ENCODE measurements at regions not wholly inside any gene's neighbourhood (a gene's known extent, or its start where the extent isn't known, plus 50 kb on each side); places are given as distances from the start of the nearest gene placed in this dataset.
A peak's percentile ranks its signal among the peaks of the same experiment; 100 is the strongest.

DNA sequence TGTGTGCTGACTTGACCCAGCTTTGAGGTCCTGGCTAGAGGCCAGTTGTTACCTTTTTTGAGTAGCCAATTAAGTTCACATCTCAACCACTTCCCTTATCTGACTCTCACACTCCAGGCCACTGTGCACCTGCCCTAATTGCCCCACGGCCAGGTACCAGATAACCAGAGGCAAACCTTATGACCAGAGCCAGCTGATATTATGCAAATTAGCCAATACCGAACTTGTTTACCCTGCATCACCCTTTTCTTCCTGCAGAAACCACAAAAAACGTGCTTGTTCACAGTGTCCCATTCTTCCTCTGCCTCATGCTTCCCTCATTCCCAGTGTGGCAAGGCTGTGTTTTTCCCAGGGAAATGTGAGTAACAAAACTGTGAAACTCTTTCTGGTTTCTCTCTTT, 89.3 kb downstream of the HTR1B start:
- Histone ChIP-seq H3K4me1 (no peaks in the 10 kb centered on the region), H3K27me3 (no peaks in the 10 kb centered on the region), H3K4me3 (no peak overlapping the region), H3K36me3 (ENCODE audit: low read depth, missing control alignments) (no peaks in the 10 kb centered on the region), H3K9me3 (no peaks in the 10 kb centered on the region), H3K27ac (no peak overlapping the region)
- WGBS, 2 donors, result 66 to 71% methylated on average over 3 of the region's 3 CpGs
- intact Hi-C loops (cut with DNase I; ENCODE audit: low total_unique reads), result no loop called here
- TF ChIP-seq, protein P1, sequence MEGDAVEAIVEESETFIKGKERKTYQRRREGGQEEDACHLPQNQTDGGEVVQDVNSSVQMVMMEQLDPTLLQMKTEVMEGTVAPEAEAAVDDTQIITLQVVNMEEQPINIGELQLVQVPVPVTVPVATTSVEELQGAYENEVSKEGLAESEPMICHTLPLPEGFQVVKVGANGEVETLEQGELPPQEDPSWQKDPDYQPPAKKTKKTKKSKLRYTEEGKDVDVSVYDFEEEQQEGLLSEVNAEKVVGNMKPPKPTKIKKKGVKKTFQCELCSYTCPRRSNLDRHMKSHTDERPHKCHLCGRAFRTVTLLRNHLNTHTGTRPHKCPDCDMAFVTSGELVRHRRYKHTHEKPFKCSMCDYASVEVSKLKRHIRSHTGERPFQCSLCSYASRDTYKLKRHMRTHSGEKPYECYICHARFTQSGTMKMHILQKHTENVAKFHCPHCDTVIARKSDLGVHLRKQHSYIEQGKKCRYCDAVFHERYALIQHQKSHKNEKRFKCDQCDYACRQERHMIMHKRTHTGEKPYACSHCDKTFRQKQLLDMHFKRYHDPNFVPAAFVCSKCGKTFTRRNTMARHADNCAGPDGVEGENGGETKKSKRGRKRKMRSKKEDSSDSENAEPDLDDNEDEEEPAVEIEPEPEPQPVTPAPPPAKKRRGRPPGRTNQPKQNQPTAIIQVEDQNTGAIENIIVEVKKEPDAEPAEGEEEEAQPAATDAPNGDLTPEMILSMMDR (IDR thresholded peaks at IDR 0.05), result no peak
- TF ChIP-seq POLR2A (IDR thresholded peaks at IDR 0.05), result no peak
- no peak for DNase-seq

DNA sequence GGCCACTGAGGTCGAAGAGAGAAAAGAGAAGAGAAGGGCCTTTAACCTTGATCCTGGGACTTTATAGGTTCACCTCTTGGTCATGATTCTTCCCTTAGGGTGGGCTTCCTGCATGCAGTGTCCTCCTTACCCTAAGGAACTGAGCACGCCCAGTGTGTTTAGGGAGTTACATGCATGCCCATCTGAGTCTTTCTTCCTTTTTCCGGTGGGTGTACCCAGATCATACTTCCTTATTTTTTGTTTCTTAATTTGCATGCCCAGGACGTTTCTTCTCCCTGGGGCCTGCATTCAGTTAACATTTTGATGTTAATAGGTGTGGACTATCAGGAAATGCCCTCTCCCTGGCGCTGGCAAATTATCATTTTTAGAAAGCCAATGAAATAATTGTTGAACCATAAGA, 91.5 kb downstream of the HTR1B start:
- WGBS, 2 donors, result 76 to 77% methylated on average over 5 of the region's 5 CpGs
- no peak for TF ChIP-seq POLR2A (IDR thresholded peaks at IDR 0.05)
- TF ChIP-seq, protein P1 (IDR thresholded peaks at IDR 0.05), result no peak

DNA sequence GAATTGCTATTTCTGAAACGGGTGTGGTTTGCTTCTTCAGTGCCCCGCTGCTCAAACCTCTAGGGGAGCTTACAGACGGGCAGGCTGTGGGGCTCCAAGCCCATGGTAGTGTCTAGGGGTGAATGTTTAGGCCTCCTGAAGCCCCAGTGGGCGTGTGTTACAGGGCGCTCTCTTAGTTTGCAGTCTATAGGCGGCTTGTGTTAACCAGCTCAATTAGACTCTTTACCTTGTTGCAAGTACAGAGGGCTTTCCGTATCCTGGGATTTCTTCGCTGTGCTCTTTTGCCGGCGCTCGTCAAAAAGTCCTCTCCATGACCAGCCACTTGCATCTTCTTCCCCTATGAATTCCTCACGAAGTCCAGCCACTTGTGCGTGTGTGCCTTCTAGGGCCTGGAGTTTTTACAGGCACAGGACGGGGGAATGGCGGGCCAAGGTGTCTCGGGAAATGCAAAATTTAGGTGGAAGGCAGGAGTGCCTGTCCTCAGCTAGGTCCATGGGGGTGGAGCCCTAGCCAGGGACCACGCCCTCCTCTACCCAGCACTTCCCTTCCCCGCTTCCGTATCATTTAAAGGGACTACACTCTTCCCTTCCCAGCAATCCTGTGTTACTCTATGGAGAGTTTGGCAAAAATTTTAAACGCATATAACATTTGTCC, 94.5 kb downstream of the HTR1B start:
- intact Hi-C loops (cut with DNase I; ENCODE audit: low total_unique reads), result no loop called here
- no peaks in the 10 kb centered on the region for H3K4me1 ChIP-seq
- 57 to 72% methylated on average over 19 to 20 of the region's 20 CpGs for WGBS, 2 donors
- TF ChIP-seq POLR2A (IDR thresholded peaks at IDR 0.05), result no peak
- TF ChIP-seq, protein P1 (IDR thresholded peaks at IDR 0.05), result no peak
- no peaks in the 10 kb centered on the region for H3K9me3 ChIP-seq
- H3K36me3 ChIP-seq (ENCODE audit: low read depth, missing control alignments), result no peaks in the 10 kb centered on the region
- DNase-seq, result peak; percentile 73
- H3K27me3 ChIP-seq, result no peaks in the 10 kb centered on the region
- H3K27ac ChIP-seq, result no peak overlapping the region
- peak overlapping the region; percentile 43 to 56 for H3K4me3 ChIP-seq

More for the DNA sequence above, 91.5 kb downstream of the HTR1B start:
- Histone ChIP-seq H3K4me3 (no peak overlapping the region), H3K27me3 (no peaks in the 10 kb centered on the region), H3K9me3 (no peaks in the 10 kb centered on the region), H3K36me3 (ENCODE audit: low read depth, missing control alignments) (no peaks in the 10 kb centered on the region), H3K4me1 (no peaks in the 10 kb centered on the region), H3K27ac (no peak overlapping the region)
- intact Hi-C loops (cut with DNase I; ENCODE audit: low total_unique reads), result no loop called here
- DNase-seq, result no peak

DNA sequence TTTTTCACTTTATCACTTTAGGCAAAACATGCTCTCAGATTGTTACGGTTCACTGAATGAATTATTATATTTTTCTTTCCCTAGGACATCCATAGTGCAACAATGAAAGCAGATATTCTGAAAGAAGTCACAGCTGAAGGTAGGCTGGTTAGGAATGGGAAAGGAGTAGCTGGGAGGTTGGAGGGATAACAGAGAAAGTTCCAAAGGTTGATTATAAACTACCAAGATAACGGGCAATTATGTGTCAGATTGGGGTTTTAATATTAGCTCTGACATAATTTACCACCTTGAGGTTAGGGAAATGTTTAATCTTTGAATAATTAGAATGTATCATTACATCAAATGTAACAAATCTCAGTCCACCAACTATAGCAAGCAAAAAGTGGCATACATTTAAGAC, 96.5 kb downstream of the HTR1B start:
- intact Hi-C loops (cut with DNase I; ENCODE audit: low total_unique reads), result no loop called here
- no peak for DNase-seq
- TF ChIP-seq, protein P1 (IDR thresholded peaks at IDR 0.05), result no peak
- no peak for TF ChIP-seq POLR2A (IDR thresholded peaks at IDR 0.05)

DNA sequence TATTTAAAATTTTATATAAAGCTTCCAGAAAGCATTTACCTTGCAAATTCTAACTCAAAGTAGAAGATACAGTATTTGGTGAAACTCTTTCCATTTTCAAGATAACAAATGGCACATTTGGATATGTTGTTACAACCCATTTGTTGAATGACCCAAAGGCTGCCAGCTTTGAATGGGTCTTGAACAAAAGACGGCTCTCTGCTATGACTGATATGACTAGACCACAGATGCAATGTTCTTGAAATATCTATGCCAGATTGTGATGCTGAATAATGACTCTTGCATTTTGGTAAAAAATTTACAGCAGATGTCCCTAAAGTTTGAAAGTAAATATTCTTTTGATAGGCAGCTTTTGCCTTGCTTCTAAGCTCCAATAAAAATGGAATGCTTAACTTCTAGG, 99.6 kb downstream of the HTR1B start:
- Histone ChIP-seq H3K4me1 (peaks cover 2% of the 10 kb centered on the region), H3K36me3 (ENCODE audit: low read depth, missing control alignments) (no peaks in the 10 kb centered on the region), H3K9me3 (no peaks in the 10 kb centered on the region), H3K4me3 (no peak overlapping the region), H3K27ac (no peak overlapping the region), H3K27me3 (no peaks in the 10 kb centered on the region)
- 67 to 91% methylated on average over 1 of the region's 1 CpG for WGBS, 2 donors
- TF ChIP-seq POLR2A (IDR thresholded peaks at IDR 0.05), result no peak
- TF ChIP-seq, protein P1 (IDR thresholded peaks at IDR 0.05), result no peak
- intact Hi-C loops (cut with DNase I; ENCODE audit: low total_unique reads), result no loop called here
- DNase-seq, result peak; percentile 51

More for the DNA sequence above, 96.5 kb downstream of the HTR1B start:
- Histone ChIP-seq H3K27ac (no peak overlapping the region), H3K4me3 (no peak overlapping the region), H3K4me1 (peaks cover 2% of the 10 kb centered on the region), H3K27me3 (no peaks in the 10 kb centered on the region), H3K36me3 (ENCODE audit: low read depth, missing control alignments) (no peaks in the 10 kb centered on the region), H3K9me3 (no peaks in the 10 kb centered on the region)
- WGBS, 2 donors, result 61 to 68% methylated on average over 2 of the region's 2 CpGs
